ENCODE measurements at regions not wholly inside any gene's neighbourhood (a gene's known extent, or its start where the extent isn't known, plus 50 kb on each side); places are given as distances from the start of the nearest gene placed in this dataset.

GRCh38 chr15:35727627-35728026 is 181.7 kb upstream of the DPH6 start:
- DNase-seq (ENCODE audit: low spot score), result no peak

DNA sequence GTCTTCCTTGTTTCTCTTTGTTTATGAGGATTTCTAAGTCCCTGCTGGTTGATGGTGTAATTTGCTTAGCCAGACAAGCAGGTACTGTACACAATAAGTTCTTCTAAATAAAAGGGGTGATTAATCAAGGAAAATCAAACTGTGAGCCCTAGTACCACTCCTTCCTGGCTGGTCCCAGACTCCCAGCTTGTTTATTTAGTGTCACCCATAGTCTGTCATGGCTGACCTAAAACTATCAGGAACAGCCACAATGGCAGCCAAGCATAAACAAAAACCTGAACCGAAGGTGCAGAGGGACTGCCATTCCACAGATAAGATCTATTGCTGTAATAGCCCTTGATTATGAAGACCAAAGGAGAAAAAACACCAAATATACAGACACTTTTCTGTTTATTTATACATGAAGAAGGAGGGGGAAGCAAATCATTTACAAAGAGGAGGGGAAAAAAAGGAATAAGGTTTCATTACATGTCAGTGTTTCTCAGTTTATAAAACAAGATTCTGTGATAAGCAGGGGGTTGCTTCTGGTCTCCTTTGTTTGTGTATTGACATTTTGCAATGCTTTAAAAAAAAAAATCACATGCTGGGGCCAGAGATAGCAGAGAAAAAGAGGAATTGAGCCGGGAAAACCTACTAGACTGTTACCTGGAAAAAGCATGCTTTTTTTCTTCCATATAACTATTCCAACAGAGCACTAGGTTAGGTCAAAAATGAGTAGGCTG is 182.4 kb upstream of the DPH6 start:
- no peak for DNase-seq (ENCODE audit: low spot score)

DNA sequence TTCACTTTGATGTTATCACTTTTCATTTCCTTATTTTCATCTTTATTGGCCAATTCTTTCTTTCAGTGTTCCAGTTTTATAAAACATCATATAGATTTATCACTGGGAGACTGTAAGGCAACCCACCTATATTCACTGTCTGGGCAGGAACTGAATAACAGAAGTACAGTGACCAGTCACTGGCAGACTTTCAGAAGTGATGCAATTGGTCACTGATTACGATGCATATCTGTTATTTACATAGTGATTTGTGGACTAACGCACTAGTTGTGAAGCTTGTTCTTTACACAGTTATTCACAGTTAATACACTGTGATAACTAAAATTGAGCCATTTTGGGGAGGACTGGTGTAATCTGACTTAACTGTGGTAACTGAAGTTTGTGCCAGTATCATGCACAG is 190.2 kb upstream of the DPH6 start:
- DNase-seq (ENCODE audit: low spot score), result no peak

DNA sequence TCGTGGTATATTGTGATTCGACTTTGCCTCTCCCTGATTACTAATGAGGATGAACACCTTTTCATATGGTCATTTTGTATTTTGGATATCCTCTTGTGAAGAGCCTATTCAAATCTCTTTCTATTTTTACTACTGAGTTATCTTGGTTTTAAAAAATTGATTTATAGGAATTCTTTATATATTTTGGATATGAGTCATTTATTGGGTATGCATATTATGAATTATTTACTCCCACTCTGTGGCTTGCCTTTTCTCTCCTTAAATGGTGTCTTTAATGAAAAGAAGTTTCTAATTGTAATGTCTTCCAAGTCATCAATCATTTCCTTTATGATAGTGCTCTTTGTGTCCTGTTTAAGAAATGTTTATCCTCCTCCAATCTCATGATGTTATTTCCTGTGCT is 191.5 kb upstream of the DPH6 start:
- DNase-seq (ENCODE audit: low spot score), result no peak

GRCh38 chr15:35738370-35738769 is 192.4 kb upstream of the DPH6 start:
- DNase-seq (ENCODE audit: low spot score), result no peak

DNA sequence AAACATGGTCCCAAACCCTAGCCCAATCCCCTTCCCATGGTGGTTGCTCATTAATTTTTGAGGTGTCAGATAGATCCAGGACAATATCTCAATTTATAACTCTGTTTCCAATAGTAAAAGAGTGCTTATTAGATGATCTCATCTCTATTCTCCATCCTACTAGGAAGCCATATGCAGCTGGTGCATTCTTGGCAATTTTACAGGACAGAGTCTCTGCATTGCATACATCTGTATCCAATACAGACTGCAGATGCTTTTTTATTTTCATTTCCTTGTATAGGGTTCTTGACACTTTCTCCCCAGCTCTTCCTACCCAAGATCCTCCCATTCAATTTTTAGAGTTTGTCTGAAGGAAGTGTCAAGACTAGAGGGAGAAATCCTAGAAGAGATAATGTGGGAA is 194.8 kb upstream of the DPH6 start:
- DNase-seq (ENCODE audit: low spot score), result no peak

DNA sequence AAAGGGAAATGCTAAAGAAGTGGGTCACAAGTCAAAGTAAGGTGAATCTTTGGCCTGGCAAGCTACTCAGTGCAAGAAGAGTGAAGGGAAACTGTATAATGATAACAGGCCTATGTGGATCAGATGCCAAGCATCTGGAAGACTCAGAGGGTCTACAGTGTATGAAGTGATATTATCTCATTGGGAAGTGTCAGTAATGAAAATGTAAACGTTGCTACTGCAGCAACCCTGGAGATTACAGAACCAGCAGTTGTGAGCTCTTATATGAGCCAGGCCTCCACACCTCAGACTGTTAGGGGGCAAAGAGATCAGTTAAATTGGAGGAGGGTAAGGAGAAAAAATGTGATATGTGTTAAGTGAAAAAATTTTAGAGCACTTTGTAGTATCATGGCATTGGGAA is 195.4 kb upstream of the DPH6 start:
- DNase-seq (ENCODE audit: low spot score), result no peak

DNA sequence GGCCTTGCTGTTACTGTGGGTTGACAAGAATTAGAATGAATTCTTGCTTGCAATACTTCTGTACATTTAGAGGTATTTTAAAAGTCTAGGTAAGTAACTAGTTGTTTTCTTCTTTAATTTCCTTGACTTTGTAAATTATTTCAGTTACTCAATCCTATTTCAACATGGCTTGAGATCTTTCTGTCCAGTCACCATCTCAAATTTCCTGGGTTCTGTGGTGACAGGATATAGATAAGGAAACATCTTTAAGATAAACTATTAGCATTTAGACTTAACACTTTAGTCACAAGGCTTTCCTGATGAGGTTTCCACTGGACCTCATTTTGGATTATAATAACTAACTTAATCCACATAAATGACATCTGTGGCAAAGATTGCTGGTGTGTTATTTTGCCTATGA is 195.9 kb upstream of the DPH6 start:
- no peak for DNase-seq (ENCODE audit: low spot score)

GRCh38 chr15:35743321-35743720 is 197.4 kb upstream of the DPH6 start:
- DNase-seq (ENCODE audit: low spot score), result no peak

DNA sequence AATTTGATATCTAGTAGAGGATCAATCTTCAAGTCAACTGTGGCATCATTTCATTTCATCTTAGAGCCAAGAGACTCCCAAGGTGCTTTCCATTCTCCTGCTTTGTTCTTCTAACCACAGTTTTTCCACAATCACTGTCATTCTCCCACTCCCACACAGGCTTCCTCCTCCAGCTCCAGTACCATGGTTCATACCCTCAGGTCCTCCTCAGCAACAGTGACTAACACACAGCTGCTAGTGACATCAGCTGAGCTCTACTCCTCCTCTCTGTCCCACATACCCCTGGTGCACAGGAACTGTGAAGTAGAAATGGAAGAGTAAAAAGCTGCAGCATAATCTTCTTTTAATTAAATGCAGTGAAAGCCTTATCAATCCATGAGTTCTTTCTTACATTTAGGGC is 200.2 kb upstream of the DPH6 start:
- no peak for DNase-seq (ENCODE audit: low spot score)

GRCh38 chr15:35748105-35748504 is 202.1 kb upstream of the DPH6 start:
- DNase-seq (ENCODE audit: low spot score), result no peak

DNA sequence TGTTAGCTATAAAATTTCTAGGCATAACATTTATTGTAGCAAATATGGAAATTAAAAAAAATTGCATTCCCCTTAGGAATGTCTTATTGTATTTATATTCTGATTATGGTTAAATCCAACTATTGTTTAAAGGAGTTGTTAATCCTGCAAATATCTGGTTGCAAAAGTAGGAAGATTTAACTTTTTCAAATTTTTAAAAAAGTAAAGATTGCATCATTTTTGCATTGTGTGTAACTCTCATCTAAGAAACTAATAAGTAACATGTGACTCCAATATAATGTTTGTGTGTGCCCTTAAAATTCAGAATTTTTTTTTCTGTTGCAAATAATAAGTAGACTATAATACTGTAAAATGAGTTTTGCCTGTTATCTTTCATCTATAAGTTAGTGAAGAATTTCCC is 204.1 kb upstream of the DPH6 start:
- DNase-seq (ENCODE audit: low spot score), result no peak

- peak; percentile 67 for DNase-seq (ENCODE audit: low spot score)
Observed at GRCh38 chr15:35751413-35752133, 205.6 kb upstream of the DPH6 start.

GRCh38 chr15:35752134-35752466 is 206.1 kb upstream of the DPH6 start:
- DNase-seq (ENCODE audit: low spot score), result no peak

GRCh38 chr15:35753486-35753885 is 207.5 kb upstream of the DPH6 start:
- DNase-seq (ENCODE audit: low spot score), result no peak

GRCh38 chr15:35755237-35755802 is 209.4 kb upstream of the DPH6 start:
- no peak for DNase-seq (ENCODE audit: low spot score)

DNA sequence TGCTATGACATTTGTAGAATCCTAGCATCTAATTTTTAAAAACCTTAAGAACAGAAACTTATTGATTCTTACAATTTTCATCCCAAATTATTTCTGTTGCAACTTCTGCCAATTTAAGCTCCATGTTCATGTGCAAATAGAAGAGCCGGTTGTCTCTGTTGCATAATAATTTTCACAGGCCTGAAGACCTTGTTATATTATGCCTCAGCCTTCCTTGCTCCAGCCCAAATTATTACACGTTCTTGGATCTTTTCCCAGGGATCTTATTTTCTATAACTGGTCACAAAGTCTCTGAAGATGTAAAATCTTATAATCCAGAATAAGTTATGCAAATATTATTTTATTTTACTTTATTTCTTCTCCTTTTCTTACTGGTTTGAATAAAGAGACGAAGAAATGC is 210.7 kb upstream of the DPH6 start:
- no peak for DNase-seq (ENCODE audit: low spot score)

DNA sequence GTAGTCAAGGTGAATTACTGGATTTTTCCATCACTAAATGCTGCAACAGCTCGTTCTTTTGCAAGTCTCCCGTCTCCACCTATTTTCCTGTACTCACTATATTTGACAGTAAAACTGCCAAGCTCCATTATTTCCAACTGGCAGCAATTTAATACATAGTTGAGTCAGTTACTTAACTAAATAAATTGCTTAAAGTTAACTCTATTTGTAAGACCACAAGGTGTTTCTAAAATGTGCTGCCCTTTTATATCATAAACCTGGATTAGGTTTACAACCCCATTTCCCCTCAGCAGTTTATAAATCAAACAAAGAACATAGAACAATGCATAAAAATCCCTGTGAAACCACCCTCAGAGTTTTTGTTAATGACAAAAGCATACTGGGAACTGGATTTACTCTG is 211.4 kb upstream of the DPH6 start:
- DNase-seq (ENCODE audit: low spot score), result no peak

GRCh38 chr15:35757765-35758164 is 211.8 kb upstream of the DPH6 start:
- no peak for DNase-seq (ENCODE audit: low spot score)

DNA sequence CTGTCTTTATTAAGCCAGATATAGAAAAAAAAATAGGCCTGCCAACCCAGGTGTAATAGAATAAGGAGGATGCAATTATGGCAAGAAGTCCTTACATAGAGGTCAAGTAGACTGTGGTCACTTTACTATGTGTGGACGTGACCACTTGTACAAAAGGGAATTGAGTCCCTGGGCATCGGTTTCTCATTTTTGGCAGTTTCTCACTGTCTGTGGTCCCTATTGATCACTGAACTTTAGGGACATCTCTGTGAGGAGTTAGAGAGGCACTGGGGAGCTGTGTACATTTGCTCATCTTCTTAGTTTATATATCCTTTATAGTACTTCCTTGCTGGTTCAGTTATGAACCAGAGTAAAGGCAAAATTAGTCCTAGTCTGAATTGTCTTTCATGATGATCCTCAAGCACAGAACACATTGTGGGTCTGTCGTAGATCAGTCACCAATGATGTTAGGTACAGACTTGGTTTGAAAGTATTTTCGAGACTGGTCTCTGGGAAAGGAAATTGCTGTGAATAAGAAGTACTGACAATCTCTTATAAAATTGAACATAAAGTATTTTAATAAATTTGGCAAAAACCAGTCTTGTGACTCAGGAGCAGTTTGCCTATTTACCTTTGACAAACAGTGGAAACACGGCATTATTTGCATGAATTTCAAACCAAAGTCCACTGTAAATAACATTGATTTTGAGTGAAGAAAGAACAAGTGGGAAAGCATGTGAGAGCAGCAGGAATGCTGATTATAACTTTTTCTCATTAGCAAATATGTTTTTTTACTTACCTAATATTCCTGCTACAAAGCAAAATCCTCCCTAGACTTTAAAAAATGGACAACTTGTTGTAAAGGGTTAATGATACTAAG is 218.9 kb upstream of the DPH6 start:
- no peak for DNase-seq (ENCODE audit: low spot score)

- no peak for DNase-seq (ENCODE audit: low spot score)
Observed at GRCh38 chr15:35768949-35769348, 223.0 kb upstream of the DPH6 start.

GRCh38 chr15:35769656-35770055 is 223.7 kb upstream of the DPH6 start:
- DNase-seq (ENCODE audit: low spot score), result no peak
